SK-N-SH treated with all-trans-retinoic acid at 6 μM for 48 hours (cell line): ENCODE measurements at regions not wholly inside any gene's neighbourhood (a gene's known extent, or its start where the extent isn't known, plus 50 kb on each side); places are given as distances from the start of the nearest gene placed in this dataset.

Experiments
- ARNTL ChIP-seq: fragments of 450-650 bp; formaldehyde crosslinking; IDR thresholded peaks from 2 replicates; pipeline ENCODE4 v1.5.0; 2020; ENCODE audit warnings: low read depth, mild to moderate bottlenecking, moderate library complexity, borderline replicate concordance
- ESRRG ChIP-seq: fragments of 250-450 bp; sonication (Bioruptor Pico); IDR thresholded peaks from 2 replicates; pipeline ENCODE4 v1.6.1; 2021; ENCODE audit warnings: mild to moderate bottlenecking
- OSR1 ChIP-seq: fragments of 250-450 bp; sonication (Bioruptor Pico); IDR thresholded peaks from 2 replicates; pipeline ENCODE4 v1.8.0; 2022; ENCODE audit warnings: moderate library complexity, mild to moderate bottlenecking, inconsistent platforms
- PPARA ChIP-seq: fragments of 250-450 bp; sonication (Bioruptor Pico); IDR thresholded peaks from 2 replicates; pipeline ENCODE4 v1.5.0; 2020; ENCODE audit warnings: mild to moderate bottlenecking, borderline replicate concordance
- SNAI2 ChIP-seq: fragments of 250-450 bp; sonication (Bioruptor Pico); IDR thresholded peaks from 2 replicates; pipeline ENCODE4 v1.5.0; 2020; ENCODE audit warnings: mild to moderate bottlenecking, moderate library complexity

DNA sequence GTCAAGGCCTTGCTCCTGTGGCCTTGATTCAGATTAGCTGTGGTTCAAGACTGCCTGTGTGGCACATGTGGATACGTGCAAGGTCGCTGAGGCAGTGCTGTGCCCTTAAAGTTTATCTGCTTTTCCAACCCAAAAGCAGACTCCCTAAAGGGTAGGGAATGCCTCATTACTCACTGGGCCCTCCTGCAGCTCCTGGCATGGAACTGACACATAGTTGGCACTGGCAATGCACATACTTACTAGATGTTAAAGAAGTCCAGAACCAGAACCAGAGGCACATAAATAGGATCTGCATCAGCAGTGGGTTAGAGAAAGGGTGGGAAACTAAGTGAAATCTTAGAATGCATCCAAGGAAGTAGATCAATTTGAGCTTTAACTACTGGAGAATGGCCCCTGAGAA, 90.6 kb upstream of the MLN start:
- TF ChIP-seq SNAI2 (CRISPR knock-in tag) (no peak), ARNTL (CRISPR knock-in tag) (no peak), OSR1 (CRISPR knock-in tag) (no peak), PPARA (no peak), ESRRG (CRISPR knock-in tag) (no peak)
